ENCODE measurements at regions not wholly inside any gene's neighbourhood (a gene's known extent, or its start where the extent isn't known, plus 50 kb on each side); places are given as distances from the start of the nearest gene placed in this dataset.
"Not testable (repeated sequence)": the region's sequence is repeated elsewhere in the genome, so short reads cannot be mapped to it uniquely, and the experiment has no call there.

GRCh38 chr17:34038786-34039185 is 216.3 kb upstream of the CCL2 start:
- TF ChIP-seq CTCF, POLR2A, POLR2AphosphoS5 (IDR thresholded peaks at IDR 0.05): not testable (repeated sequence)
